GM15510 (cell line): ENCODE measurements at regions not wholly inside any gene's neighbourhood (a gene's known extent, or its start where the extent isn't known, plus 50 kb on each side); places are given as distances from the start of the nearest gene placed in this dataset.

Source experiments
- POLR2A ChIP-seq: IDR thresholded peaks from 3 replicates; pipeline ENCODE4 v1.6.1; 2011; ENCODE audit warnings: borderline replicate concordance; ENCODE audit not compliant: insufficient read length; ENCODE audit errors: extremely low read depth

DNA sequence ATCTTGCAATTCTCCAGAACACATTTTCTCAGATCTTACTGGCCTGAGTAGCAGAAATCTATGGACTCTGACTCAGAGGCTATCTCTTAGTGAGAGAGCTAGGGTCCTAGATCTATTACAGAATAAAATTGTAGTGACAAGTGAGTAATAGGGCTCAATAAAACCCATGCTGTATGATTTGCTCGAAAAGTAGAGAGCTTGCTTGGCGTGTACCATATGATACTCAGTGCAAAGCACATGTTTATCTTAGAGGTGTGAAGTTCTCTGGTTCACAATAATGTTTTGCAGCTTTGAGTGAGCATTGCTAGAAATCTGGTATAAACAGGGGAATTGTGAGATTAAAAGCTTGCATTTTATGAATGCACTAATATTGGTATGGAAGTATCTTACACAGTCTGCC lies 87.8 kb upstream of the PRSS16 start:
- TF ChIP-seq POLR2A: no peak

DNA sequence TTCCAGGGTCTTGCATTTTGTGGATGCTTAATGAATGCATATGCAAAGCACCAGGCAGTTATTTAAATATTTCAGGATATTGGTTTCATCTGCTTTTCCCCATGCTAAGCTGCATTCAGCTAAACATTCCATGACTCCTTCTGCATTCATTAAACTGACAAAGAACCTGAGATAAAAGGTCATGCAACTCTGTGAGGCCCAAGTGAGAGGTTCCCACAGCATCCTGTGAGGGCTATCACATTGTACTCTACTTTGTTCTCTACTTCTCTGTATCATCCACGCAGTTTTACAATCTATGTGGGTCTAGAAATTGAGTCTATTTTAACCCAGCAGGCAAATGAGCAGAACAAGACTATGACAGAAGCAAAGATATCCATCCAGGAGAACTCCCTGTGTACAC lies 86.4 kb upstream of the PRSS16 start:
- no peak for TF ChIP-seq POLR2A

DNA sequence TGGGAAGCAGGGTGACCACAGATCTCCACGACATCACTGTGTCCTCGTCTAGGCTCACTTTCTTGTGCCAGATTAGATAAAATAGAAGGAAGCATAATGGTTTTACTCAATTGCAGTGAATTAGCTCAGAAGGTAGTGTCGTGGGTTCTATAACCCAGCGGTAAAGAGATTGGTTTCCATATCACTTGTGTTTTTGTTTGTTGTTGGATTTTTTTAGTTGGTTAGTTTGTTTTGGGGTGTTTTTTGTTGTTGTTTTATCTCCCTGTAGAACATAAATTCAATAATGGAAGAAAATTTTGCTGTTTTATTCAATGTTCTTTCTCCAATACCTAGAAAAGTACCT lies 85.9 kb upstream of the PRSS16 start:
- no peak for TF ChIP-seq POLR2A

DNA sequence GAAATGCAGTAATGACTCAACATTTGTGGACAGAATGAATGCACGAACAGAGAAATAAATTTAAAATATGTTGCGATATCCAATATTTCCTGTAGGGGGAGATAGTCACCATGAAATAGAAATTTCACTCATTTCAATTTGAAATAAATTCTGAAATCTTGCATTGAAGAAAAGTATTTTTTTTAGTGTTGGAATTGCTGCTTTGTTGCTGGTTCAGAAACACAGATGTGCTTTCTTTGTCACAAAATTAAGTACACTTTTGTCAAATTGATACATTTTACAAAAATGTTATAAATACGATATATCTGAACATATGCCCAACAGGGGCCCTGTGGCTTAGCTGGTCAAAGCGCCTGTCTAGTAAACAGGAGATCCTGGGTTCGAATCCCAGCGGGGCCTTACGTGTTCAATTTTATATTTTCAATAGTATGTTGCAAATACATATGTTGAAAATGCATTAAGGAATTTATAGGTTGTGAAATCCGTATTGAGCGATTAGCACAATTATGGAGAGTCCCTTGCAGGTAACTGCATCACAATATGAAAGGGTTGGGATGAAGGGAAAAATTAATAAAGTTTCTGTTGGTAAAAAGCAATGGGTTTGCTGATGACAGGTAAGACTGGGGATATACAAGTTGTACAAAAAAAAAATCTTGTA lies 85.4 kb upstream of the PRSS16 start:
- TF ChIP-seq POLR2A: no peak

DNA sequence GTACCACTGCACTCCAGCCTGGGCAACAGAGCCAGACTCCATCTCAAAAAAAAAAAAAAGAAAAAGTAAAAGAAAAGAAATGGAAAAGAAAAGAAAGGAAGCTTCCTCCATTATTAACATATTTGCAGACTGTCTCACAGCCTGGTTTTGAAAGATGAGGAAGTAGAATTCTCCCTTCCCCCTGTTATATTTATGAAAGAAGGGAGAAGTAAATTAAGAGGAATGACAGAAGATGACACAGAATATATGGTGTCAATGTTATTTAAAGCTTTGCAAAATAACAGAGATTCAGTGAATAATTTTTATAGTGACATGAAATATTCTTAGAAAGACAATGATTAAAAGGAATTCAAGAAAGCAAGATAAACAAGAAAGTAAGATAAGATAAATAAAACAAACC lies 83.7 kb upstream of the PRSS16 start:
- no peak for TF ChIP-seq POLR2A

DNA sequence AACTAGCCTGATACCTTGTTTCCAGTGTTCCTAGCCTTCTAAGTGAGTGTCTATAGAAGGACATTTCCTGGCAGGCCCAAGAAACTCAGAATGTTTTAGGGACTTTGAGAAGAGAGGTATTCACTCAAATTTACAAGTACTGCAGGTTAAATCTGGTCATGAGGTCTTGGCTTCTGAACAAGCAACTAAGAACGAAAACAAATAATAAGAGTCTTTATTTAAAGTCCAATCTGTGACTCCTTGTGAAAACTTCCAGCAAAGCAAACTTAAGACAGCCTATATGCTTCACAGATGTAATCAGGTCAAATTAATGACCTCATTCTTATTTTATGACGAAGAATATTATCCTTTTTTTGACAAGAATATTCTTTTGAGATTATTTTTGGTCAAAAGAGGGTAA lies 79.4 kb upstream of the PRSS16 start:
- no peak for TF ChIP-seq POLR2A

DNA sequence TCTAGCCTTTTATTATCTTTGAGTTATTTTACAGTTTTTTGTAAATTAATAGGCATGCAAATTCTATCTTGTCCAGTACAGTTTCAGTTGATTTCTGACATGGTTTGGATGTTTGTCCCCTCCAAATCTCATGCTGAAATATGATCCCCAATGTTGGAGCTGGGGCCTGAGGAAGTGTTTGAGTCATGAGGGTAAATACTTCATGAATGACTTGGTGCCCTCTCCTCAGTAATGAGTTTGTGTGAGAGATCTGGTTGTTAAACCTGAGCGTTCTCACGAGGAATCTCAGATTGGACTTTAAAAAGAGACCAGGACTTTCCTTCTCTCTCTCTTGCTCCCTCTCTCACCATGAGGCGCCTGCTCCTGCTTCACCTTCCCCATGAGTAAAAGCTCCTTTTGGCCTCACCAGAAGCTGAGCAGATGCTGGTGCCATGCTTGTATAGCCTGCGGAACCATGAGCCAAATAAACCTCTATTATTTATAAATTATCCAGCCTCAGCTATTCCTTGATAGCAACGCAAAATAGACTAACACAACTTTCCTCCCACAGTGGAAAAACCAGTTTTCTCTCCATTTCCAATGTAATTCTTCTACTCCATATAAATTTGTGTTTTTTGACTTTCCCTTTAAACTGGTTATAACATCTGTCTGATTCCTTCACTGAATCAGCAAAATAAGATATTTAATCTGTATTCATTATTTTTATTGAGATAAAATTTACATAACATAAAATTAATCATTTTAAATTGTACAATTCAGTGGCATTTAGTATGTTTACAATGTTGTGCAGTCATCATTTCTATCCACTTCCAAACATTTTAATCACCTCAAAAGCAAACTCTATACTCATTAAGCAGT lies 78.7 kb upstream of the PRSS16 start:
- no peak for TF ChIP-seq POLR2A

DNA sequence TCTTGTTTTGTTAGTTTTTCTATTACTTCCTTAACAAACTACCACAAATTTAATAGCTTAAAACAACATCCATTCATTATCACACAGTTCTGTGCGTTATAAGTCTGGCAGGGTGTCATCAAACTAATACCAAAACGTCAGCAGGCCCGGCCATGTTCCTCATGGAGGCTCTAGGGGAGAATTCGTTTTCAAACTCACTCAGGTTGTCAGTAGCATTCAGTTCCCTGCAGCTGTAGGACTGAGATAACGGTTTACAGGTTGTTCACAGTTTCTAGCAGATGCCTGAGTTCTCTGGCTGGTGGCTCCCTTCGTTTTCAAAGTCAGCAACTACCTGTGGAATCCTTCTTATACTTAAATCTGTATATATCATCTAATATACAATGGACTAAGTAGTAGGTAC lies 72.5 kb upstream of the PRSS16 start:
- TF ChIP-seq POLR2A: no peak

DNA sequence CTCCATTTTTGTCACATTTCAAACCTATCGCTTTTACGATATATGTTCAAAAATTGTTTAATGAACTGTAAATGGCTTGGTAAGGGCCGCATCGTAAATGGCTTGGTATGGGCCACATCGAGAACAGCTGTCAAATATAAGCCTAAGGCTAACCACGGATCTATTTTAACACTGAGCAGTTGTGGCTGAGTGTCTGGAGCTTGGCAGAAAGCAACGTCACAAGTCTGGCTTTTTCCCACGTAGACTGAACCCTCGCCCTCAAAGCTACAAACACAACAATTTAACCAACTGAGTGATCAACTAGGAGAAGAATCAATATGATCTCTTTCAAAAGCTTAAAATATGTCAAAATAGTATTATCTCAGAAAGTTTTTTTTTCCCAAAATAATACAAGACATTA lies 71.4 kb upstream of the PRSS16 start:
- TF ChIP-seq POLR2A: no peak

DNA sequence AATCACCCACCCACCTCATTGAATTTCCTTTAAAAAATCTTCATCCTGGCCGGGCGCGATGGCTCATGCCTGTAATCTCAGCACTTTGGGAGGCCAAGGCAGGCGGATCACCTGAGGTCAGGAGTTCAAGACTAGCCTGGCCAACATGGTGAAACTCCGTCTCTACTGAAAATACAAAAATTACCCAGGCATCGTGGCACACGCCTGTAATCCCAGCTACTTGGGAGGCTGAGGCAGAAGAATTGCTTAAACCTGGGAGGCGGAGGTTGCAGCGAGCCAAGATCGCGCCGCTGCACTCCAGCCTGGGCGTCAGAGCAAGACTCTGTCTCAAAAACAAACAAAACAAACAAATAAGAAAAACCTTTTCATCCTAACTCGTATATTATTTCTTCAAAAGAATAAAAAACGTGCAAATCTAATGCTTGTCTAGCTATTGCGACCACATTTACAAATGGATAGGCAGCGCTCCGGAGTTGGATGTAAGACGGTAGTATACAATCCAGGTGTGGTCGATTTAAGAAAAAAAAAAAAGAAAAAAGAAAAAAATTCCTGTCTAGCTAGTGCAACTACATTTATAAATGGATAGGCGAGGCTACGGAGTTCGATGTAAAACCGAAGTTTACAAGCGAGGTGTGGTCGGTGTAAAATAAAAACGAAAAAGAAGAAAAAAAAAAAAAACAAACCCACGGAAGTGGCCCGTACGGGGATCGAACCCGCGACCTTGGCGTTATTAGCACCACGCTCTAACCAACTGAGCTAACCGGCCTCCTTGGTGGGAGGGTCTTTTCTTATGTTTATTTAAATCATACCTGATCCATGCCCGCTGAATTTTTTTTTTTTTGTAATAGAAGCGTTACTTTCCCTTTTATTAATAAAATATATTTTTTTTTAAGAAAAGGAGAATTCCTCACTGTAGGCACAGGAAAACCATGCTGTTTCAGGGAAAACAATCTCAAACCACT lies 70.7 kb upstream of the PRSS16 start:
- no peak for TF ChIP-seq POLR2A

DNA sequence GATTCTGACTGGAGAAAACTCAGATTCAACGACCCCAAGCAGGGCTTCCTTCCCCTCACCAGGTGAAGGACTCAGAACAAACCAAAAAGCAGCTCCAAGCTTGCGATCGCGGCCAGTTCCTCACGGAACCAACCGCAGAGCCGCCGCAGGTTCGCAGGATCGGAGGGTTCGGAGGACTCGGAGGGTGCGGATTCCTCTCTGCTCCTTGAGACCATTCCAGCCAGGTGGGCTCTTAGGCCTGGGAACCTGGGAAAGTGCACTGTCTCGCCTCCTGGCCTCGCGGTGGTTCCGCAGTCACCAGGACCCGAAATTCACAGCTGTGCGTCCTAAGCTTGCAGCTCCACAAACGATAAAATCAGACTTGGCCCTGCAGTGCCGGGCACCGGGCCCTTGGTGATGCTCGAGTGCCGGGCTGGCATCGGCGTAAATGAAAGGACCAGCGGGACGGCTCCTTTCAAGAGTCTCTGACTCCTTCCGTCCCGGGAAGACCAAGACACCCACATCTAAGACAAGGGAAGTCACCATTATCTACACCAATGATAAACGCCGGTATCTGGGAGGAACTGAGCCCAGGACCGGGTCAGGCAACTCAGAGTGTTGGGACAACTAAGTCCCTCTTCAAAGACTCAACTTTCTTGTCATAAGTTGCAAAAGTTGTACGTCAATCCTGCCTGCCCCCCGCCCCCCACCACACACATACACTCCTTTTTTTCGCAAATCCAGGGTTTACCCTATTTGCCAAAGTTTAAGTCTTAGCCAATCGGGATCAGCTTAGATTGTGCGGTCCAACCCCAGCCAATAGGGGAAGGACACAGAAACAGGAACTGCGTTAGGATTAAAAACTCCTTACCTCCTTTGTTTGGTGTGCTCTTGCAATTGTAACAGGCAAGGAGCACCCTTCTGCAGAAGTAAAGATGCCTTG lies 69.8 kb upstream of the PRSS16 start:
- peak; percentile 28 for TF ChIP-seq POLR2A

DNA sequence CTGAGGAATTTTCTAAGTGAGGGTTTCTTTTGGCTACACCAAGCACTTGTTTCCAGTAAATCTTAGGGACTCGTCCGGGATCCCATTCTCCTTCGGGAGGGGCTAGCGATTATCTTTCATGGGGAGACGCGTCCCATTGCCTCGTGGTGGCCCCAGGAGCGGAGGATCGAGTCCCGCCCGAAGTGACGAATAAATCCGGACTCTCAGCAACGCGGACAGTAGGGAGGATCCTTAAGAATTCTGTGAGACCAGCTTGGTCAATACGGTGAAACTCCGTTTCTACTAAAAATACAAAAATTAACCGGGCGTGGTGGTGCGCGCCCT lies 69.1 kb upstream of the PRSS16 start:
- no peak for TF ChIP-seq POLR2A

DNA sequence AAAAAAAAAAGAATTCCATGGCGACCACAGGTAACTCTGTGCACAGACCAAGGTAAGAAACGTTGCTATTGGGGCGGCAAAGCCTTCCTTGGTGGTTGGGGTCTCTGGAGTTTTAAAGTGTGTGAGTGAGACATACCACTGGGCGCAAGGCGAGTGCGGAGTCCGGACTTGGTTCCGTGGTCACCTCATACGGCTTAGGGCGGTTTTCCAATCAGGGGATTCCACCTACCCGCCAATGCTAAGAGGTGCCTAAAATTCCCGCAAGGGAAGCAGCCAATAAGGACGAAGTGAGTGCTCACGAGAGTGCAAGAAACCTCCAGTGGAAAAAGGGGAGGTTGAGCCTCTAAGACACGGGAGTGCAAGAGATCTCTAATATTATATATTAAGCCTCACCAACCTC lies 68.6 kb upstream of the PRSS16 start:
- no peak for TF ChIP-seq POLR2A

DNA sequence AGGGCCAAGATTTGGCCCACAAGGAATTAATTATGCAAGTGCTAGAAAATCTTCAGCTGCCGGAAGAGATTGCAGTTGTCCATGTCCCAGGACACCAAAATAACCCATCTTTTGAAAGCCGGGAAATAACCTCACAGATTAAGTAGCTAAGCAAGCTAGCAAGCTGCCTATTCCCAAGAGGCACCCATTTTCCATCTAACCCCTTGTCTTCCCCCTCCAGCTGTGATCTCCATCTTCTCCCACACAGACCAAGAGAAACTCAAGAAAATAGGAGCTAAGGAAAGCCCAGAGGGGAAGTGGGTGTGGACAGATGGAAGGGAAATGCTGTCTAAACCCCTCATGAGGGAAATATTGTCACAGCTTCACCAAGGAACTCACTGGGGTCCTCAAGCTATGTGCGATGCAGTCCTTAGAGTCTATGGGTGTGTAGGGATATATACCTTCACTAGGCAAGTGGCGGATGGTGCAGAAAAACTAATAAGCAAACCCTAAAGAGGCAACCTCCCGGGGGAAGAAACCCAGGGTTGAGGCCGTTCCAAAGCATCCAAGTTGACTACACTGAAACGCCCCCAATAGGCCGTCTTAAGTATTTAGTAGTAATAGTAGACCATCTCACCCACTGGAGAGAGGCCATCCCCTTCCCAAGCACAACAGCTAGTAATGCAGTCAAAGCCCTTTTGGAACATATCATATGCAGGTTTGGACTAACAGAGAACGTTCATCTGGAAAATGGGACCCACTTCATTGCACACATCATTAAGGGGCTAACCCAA lies 64.3 kb upstream of the PRSS16 start:
- no peak for TF ChIP-seq POLR2A

DNA sequence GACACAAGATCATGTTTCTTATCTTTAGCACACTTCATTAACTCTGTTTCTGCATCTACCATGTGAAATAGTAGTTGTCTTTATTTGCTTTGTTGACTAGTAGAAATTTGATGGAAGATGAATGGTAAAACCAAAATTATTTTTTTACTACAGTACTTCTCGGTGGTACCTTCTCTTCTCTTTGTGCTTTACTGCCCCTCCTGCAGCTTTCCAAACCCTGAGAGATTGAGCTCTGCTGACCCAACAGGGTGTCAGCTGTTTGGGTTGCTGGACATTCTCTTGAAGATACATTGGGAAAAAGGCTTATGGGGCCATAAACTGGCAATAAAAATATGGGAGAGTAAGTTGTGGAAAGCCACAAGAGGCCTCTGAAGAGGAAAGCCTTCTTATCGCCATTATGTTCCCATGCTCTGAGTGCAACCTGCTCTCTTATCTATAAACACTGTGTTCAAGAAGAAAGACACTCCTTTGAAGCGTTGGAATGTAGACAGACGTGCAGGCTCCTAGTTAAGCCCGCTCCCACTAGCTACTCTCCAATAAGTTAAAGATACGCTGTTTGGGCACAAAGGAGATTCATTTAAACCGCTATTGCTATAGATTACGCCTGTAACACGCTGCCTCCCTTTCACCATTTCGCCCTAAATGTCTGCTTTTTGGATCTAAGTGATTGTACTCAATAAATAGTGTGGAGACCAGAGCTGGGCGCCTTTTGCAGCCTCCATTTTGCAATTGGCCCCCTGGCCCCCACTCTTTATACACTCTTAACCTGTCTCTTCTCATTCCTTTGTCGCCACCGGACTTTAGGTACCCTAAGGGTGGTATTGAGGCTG lies 60.1 kb upstream of the PRSS16 start:
- TF ChIP-seq POLR2A: no peak
